OCI-M1 (cell line): ENCODE measurements at regions not wholly inside any gene's neighbourhood (a gene's known extent, or its start where the extent isn't known, plus 50 kb on each side); places are given as distances from the start of the nearest gene placed in this dataset.
"Not testable (repeated sequence)": the region's sequence is repeated elsewhere in the genome, so short reads cannot be mapped to it uniquely, and the experiment has no call there.

ENCODE experiments used
- DNase-seq: peaks from one replicate; lab custom pipeline; 2025; lab: John Stamatoyannopoulos, UW

DNA sequence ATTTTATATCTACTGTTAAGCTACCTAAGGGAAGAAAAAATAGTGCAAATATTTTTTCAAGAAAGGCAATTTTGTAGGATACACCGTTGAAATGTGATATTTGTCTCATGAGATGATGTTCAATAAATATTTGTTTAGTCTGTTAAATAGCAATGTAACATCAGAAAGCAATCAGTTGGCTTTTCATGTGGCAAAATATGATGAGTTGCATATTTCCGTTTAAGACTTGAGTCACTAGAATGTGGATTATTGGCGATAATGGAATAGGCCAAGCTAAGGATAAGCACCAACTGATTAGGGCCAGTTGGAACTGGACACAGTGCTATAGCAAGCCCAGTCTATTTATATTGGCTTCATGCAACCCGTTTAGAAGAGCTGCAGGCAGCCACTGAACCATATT is 250.4 kb upstream of the SLC16A7 start:
- DNase-seq, result no peak

- DNase-seq, result no peak
Observed at GRCh38 chr12:59344224-59344623, 251.6 kb upstream of the SLC16A7 start.

DNA sequence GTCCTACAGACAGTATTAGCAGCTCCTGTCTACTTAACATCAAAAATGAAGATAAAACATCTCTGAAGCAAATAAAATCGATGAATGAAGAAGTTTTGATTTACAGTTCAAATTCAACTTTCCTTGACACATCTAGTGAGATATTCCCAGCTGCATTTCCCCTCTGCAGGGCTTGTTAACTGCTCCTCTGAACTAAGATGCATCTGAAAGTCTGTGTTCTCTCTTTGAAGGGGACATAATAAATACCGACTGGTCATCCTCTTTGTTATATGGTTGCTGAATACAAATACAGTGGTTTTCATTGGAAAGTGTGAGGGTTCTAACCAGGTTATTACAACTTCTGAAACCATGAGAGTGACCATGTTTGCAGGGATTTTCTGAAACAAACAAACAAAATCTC is 266.4 kb upstream of the SLC16A7 start:
- no peak for DNase-seq

DNA sequence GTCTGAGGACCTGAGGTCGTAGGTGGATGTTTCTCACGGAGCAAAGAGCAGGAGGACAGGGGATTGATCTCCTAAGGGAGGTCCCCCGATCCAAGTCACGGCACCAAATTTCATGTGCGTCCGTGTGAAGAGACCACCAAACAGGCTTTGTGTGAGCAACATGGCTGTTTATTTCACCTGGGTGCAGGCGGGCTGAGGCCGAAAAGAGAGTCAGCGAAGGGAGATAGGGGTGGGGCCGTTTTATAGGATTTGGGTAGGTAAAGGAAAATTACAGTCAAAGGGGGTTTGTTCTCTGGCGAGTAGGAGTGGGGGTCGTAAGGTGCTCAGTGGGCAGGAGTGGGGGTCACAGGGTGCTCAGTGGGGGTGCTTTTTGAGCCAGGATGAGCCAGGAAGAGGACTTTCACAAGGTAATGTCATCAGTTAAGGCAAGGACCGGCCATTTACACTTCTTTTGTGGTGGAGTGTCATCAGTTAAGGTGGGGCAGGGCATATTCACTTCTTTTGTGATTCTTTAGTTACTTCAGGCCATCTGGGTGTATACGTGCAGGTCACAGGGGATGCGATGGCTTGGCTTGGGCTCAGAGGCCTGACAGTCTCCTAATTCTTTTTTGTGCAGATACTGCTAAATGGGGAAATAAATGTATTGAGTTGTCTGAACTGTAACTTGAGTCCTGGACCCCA is 267.3 kb upstream of the SLC16A7 start:
- not testable (repeated sequence) for DNase-seq

GRCh38 chr12:59326457-59326856 is 269.4 kb upstream of the SLC16A7 start:
- not testable (repeated sequence) for DNase-seq

- DNase-seq, result no peak
Observed at GRCh38 chr12:59322473-59322872, 273.4 kb upstream of the SLC16A7 start.

GRCh38 chr12:59321278-59321677 is 274.6 kb upstream of the SLC16A7 start:
- DNase-seq, result no peak

GRCh38 chr12:59320112-59320511 is 275.7 kb upstream of the SLC16A7 start:
- no peak for DNase-seq

- no peak for DNase-seq
Observed at GRCh38 chr12:59318940-59319339, 276.9 kb upstream of the SLC16A7 start.

- no peak for DNase-seq
Observed at GRCh38 chr12:59317598-59317997, 278.2 kb upstream of the SLC16A7 start.

- DNase-seq, result no peak
Observed at GRCh38 chr12:59316938-59317337, 278.9 kb upstream of the SLC16A7 start.

GRCh38 chr12:59316354-59316753 is 279.5 kb upstream of the SLC16A7 start:
- not testable (repeated sequence) for DNase-seq

- DNase-seq, result no peak
Observed at GRCh38 chr12:59314209-59314608, 281.6 kb upstream of the SLC16A7 start.

DNA sequence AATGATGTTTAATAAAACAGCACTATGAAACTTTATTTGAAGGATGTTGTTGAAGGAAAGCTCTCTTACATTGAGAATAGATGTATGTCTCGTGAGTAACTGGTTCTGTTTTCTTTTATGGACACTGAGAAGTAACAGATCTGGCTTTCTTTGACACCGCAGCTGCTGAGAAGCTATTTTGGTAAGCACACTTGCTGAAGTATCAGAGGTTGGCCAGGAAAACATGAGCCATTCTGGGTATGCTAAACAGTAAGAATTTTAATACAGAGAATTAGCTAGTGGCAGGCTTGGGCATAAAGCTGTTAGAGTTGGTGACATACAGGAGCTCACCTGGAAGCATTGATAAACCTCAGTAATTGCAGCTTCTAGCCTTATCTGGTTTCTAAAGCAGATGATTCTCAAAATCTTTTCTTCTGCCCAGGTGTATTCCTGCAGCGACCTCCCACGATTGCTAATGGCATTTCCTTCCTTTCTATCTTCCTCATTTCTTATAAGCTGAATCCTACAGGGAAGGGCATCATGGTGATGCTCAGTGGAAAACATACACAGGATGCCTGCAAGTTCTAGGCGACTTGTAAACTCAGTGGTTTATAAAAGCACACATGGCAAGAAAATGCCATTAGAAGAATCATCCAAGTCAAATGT is 291.6 kb upstream of the SLC16A7 start:
- DNase-seq, result no peak

- DNase-seq, result peak; percentile 5
Observed at GRCh38 chr12:59298296-59298695, 297.5 kb upstream of the SLC16A7 start.

- no peak for DNase-seq
Observed at GRCh38 chr12:59294221-59294620, 301.6 kb upstream of the SLC16A7 start.

DNA sequence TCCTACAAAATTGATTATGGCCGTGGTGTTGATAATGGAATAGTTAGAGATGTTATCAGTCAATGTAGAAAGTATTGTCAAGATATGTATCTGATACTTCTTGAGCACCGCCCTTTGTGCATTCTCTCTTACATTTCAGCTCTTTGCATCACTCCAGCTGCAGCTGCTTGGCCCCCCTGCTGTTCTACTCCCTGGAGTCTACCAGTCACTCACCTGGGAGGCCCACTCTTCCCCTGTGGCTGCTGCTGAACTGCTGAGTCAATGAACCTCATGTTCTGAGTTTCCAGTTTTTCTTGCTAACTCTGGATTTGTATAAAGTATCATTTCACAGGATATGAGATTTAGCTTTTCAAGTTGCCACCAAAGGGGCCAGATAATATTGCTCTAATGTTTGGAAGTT is 312.8 kb upstream of the SLC16A7 start:
- no peak for DNase-seq

DNA sequence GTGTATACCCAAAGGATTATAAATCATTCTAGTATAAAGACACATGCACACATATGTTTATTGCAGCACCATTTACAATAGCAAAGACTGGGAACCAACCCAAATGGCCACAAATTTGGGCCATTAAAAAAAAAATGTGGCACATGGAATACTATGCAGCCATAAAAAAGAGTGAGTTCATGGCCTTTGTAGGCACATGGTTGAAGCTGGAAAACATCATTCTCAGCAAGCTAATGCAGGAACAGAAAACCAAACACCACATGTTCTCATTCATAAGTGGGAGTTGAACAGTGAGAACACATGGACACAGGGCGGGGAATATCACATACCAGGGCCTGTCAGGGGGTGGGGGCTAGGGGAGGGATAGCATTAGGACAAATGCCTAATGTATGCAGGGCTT is 322.3 kb upstream of the SLC16A7 start:
- not testable (repeated sequence) for DNase-seq

- no peak for DNase-seq
Observed at GRCh38 chr12:59268295-59268809, 327.5 kb upstream of the SLC16A7 start.

GRCh38 chr12:59260202-59260601 is 335.6 kb upstream of the SLC16A7 start:
- DNase-seq, result no peak

GRCh38 chr12:59252731-59253130 is 332.4 kb upstream of the LRIG3 start:
- no peak for DNase-seq

- no peak for DNase-seq
Observed at GRCh38 chr12:59250766-59251165, 330.5 kb upstream of the LRIG3 start.

DNA sequence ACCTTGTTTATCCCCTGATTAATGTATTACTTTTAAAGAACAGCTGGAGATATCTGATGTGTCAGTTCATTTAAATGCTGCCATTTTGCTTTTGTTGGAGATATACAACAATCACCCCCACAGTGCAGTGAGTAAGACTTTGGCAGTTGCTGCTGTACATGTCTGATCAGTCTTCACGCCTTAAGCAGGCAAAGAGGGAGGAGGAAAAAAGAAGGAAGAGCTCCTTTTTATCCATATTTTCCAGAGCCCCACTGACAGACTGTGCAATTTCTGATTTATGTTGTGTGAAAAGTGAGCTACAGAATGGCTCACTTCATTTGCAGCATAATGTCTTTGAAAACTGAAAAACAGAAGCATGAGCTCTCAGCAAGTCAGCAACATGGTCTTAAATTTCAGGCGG is 319.7 kb upstream of the LRIG3 start:
- no peak for DNase-seq

- no peak for DNase-seq
Observed at GRCh38 chr12:59234391-59234790, 314.1 kb upstream of the LRIG3 start.
